Activated naive CD4-positive, alpha-beta T cell treated with anti-CD3 and anti-CD28 coated beads, Interleukin-2, amount 50 U/mL, for 24 hours (primary cell): ENCODE measurements at regions not wholly inside any gene's neighbourhood (a gene's known extent, or its start where the extent isn't known, plus 50 kb on each side); places are given as distances from the start of the nearest gene placed in this dataset.
"Not testable (repeated sequence)": the region's sequence is repeated elsewhere in the genome, so short reads cannot be mapped to it uniquely, and the experiment has no call there.

Experiments
- H3K27ac Mint-ChIP-seq: one replicate; pipeline ENCODE4 v1.8.0; 2021; ENCODE audit warnings: mild to moderate bottlenecking, mixed read lengths
- H3K27me3 Mint-ChIP-seq: one replicate; pipeline ENCODE4 v1.8.0; 2021; ENCODE audit warnings: mixed read lengths
- H3K36me3 Mint-ChIP-seq: one replicate; pipeline ENCODE4 v1.8.0; 2021; ENCODE audit warnings: mixed read lengths
- H3K4me1 Mint-ChIP-seq: one replicate; pipeline ENCODE4 v1.8.0; 2021; ENCODE audit warnings: mixed read lengths
- H3K4me3 Mint-ChIP-seq: one replicate; pipeline ENCODE4 v1.8.0; 2021; ENCODE audit warnings: mild to moderate bottlenecking, mixed read lengths
- H3K9me3 Mint-ChIP-seq: one replicate; pipeline ENCODE4 v1.8.0; 2021; ENCODE audit warnings: mixed read lengths

- Mint-ChIP-seq H3K27me3 (no peaks in the 10 kb centered on the region), H3K27ac (no peak overlapping the region), H3K4me1 (no peaks in the 10 kb centered on the region), H3K4me3 (no peak overlapping the region), H3K9me3 (no peaks in the 10 kb centered on the region), H3K36me3 (no peaks in the 10 kb centered on the region)
These were observed 896.6 kb downstream of the TLE1 start for GRCh38 chr9:80792726-80793125.

DNA sequence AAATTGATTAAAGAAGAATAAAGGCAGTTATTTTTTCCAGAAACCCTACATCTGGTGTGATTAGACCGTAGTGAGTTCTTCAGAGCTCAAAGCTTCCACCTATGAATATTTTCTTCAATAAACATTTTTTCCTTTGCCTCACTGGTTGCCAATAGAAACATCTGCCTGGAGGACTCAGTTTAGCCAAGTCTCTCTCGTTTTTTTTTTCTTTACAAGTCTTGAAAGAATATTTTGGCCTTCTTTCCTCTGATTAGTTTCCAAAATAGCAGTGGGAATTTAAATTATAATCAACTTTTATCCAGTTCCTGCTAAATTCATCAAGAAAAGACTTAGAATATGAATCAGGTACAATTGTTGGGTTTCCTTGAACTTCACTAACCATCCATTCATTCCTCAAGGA lies 897.5 kb downstream of the TLE1 start:
- H3K27ac Mint-ChIP-seq: no peak overlapping the region
- no peaks in the 10 kb centered on the region for H3K27me3 Mint-ChIP-seq
- no peaks in the 10 kb centered on the region for H3K4me1 Mint-ChIP-seq
- no peaks in the 10 kb centered on the region for H3K36me3 Mint-ChIP-seq
- no peak overlapping the region for H3K4me3 Mint-ChIP-seq
- H3K9me3 Mint-ChIP-seq: no peaks in the 10 kb centered on the region

DNA sequence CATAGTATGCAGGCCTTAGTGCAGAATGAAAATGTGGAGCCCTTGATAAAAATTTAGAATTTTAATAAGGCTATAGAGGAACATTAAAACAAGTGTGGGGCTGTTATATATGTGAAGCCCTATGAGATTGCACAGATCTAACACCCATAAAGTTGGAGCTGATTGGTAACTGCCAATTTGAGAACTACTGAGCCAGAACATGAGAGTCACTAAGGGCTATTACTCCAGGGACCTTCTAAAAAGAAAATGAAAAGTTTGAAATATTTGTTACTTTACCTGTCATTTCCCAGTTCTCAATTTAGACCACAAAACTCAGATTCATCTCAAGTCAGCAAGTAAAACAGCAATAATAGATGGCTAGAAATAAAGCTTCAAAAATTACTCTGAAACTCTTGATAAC lies 898.6 kb downstream of the TLE1 start:
- Mint-ChIP-seq H3K27me3 (no peaks in the 10 kb centered on the region), H3K4me1 (no peaks in the 10 kb centered on the region), H3K9me3 (no peaks in the 10 kb centered on the region), H3K4me3 (no peak overlapping the region), H3K36me3 (no peaks in the 10 kb centered on the region), H3K27ac (no peak overlapping the region)

DNA sequence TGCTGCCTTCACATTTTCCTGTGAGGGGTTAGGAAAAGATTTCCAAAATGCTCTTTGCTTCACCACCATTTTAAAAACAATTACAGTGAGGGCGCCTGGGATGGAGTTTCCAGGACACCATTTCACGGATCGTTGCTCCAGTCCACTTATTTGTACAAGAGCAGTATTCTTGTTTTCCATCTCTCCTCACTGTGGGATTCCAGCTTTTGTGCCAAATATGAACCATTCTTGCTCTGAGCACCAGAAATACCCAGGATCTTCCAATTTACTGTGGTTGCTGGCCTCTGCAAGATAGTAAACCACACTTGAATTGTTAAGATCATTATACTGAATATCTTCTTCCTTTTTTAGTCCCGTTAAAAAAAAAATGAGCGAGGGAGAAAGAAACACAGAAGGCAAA lies 899.5 kb downstream of the TLE1 start:
- H3K27me3 Mint-ChIP-seq: no peaks in the 10 kb centered on the region

DNA sequence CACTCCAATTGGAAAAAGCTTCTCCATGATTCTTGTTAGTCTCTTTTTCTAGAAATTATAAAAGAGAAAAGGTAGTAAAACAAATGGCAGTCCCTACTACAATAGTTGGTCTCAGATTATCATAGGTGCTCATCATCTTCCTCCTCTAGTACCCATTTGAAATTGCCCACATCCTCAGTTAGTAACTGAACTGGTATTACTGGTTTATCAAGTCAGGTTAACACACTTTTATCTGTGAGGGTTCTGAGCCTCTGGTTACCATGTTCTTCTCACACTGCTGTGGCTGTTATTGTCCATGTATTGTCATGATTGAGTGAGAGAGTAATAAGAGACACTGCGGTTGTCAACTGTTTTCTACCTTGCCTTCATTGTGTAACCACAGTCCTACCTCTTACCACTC lies 901.7 kb downstream of the TLE1 start:
- H3K9me3 Mint-ChIP-seq: no peaks in the 10 kb centered on the region
- H3K4me1 Mint-ChIP-seq: no peaks in the 10 kb centered on the region
- no peak overlapping the region for H3K27ac Mint-ChIP-seq
- H3K4me3 Mint-ChIP-seq: no peak overlapping the region
- H3K27me3 Mint-ChIP-seq: no peaks in the 10 kb centered on the region
- no peaks in the 10 kb centered on the region for H3K36me3 Mint-ChIP-seq

More for the DNA sequence above, 899.5 kb downstream of the TLE1 start:
- H3K27ac Mint-ChIP-seq: no peak overlapping the region
- no peak overlapping the region for H3K4me3 Mint-ChIP-seq
- no peaks in the 10 kb centered on the region for H3K4me1 Mint-ChIP-seq
- no peaks in the 10 kb centered on the region for H3K9me3 Mint-ChIP-seq
- no peaks in the 10 kb centered on the region for H3K36me3 Mint-ChIP-seq

DNA sequence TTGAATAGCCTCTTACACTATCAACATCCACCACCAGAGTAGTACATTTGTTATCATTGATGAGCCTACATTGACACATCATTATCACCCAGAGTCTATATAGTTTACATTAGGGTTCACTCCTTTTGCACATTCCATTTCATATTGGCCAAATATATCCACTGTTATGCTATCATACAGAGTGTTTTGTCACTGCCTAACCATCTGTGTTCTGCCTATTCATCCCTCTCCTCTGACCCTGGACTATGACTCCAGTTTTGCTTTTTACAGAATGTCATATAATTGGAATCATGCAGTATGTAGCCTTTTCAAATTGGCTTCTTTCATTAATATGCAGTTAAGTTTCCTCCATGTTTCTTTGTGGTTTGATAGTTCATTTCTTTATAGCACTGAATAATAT lies 904.7 kb downstream of the TLE1 start:
- no peak overlapping the region for H3K4me3 Mint-ChIP-seq
- H3K27me3 Mint-ChIP-seq: no peaks in the 10 kb centered on the region
- H3K9me3 Mint-ChIP-seq: peaks cover 4% of the 10 kb centered on the region
- no peaks in the 10 kb centered on the region for H3K36me3 Mint-ChIP-seq
- no peaks in the 10 kb centered on the region for H3K4me1 Mint-ChIP-seq
- no peak overlapping the region for H3K27ac Mint-ChIP-seq

DNA sequence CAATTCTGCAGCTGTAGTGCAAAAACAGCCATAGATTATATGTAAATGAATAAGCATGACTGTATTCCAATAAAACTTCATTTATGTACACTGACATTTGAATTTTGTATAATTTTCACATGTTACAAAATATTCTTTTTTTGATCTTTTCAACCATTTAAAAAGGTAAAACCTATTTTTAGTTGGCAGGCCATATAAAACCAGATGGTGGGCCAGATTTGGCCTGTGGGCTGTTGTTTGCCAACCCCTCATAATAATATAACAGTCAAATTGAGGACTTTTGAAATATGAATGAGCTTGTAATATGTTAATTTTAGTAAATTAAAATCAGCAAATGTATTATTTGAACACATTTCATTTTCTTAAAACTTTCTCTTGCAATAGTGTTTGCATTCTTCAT lies 913.4 kb downstream of the TLE1 start:
- Mint-ChIP-seq H3K4me3 (no peak overlapping the region), H3K4me1 (no peaks in the 10 kb centered on the region), H3K36me3 (no peaks in the 10 kb centered on the region), H3K9me3 (no peaks in the 10 kb centered on the region), H3K27me3 (no peaks in the 10 kb centered on the region), H3K27ac (no peak overlapping the region)

GRCh38 chr9:80775530-80775929 lies 913.8 kb downstream of the TLE1 start:
- H3K27me3 Mint-ChIP-seq: no peaks in the 10 kb centered on the region

DNA sequence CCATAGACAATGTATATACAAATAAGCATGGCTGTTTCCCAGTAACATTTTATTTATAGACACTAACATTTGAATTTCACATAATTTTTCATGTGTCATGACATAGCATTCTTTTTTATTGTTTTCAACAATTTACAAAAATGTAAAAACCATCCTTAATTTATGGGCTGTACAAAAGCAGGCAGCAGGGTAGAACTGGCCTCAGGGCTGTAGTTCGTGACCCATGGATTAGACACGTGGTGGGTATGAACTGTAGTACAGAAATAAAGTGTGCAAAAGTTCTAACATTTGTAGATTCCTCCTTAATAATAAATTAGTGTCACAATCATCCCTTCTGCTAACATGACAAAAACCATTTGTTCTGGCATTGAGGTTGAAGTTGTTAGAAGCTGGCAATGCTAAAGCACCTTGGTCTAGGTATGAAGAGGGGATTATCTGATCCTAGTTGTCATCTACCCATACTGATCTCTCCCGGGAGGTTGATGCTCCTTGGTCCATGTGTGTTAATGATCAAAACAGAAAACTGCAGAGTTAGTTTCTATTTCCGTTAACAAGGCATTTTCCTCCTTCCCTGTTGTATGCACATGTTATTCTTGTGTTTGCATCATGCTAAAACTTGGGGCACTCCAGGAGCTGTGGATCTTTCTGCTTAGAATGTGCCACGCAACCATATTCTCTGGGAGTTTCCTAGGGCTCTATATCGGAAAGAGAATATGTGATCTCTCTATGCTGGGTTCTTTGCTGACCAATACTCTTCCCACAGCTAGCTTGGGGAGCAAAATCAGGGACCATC lies 917.6 kb downstream of the TLE1 start:
- no peak overlapping the region for H3K27ac Mint-ChIP-seq
- H3K4me1 Mint-ChIP-seq: no peaks in the 10 kb centered on the region
- no peaks in the 10 kb centered on the region for H3K36me3 Mint-ChIP-seq
- no peaks in the 10 kb centered on the region for H3K27me3 Mint-ChIP-seq
- H3K4me3 Mint-ChIP-seq: no peak overlapping the region
- no peaks in the 10 kb centered on the region for H3K9me3 Mint-ChIP-seq

More at GRCh38 chr9:80775530-80775929, 913.8 kb downstream of the TLE1 start:
- Mint-ChIP-seq H3K27ac (no peak overlapping the region), H3K4me1 (no peaks in the 10 kb centered on the region), H3K36me3 (no peaks in the 10 kb centered on the region), H3K9me3 (no peaks in the 10 kb centered on the region), H3K4me3 (no peak overlapping the region)

DNA sequence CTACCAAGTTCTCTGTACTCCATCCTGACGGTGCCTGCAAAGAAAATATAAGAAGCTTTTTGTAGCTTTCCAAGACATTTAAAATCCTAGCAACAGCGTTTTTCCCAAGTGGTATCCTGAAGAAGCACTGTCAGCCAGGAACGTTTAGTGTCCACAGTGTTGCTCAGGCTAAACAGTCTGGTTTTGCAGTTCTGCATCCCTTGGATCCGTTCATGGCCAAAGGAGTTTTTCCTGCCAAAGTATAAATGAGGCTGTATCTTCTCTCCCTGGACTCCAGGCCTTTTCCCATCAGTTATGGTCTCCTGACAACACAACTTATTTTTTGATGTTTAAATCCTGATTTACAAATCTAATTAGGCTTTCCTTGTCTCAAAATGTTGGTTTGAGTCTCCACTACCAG lies 925.8 kb downstream of the TLE1 start:
- H3K4me3 Mint-ChIP-seq: no peak overlapping the region
- no peaks in the 10 kb centered on the region for H3K4me1 Mint-ChIP-seq
- no peaks in the 10 kb centered on the region for H3K36me3 Mint-ChIP-seq
- peaks cover 10% of the 10 kb centered on the region for H3K9me3 Mint-ChIP-seq
- H3K27ac Mint-ChIP-seq: no peak overlapping the region
- no peaks in the 10 kb centered on the region for H3K27me3 Mint-ChIP-seq

DNA sequence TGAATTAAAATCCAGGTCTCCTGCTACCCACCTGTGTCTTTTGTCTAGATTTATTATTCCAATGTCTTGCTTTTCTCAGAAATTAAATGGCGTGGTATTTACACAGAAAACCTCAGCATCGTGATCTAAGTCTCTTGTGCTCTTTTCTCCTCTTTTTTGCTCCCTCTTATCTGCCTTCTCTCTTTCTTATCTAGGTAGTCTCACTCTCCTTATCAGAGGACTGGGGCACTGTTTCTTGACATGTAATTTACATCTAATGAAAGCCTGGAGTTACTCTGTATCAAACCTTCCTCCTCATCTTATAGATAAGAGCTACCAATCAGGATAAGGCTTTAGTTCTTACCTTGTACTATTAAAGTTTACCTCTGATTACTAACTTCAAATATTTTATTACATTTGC lies 933.8 kb downstream of the TLE1 start:
- H3K9me3 Mint-ChIP-seq: peaks cover 5% of the 10 kb centered on the region
- H3K27ac Mint-ChIP-seq: no peak overlapping the region
- no peaks in the 10 kb centered on the region for H3K27me3 Mint-ChIP-seq
- no peak overlapping the region for H3K4me3 Mint-ChIP-seq
- H3K36me3 Mint-ChIP-seq: no peaks in the 10 kb centered on the region
- H3K4me1 Mint-ChIP-seq: no peaks in the 10 kb centered on the region

DNA sequence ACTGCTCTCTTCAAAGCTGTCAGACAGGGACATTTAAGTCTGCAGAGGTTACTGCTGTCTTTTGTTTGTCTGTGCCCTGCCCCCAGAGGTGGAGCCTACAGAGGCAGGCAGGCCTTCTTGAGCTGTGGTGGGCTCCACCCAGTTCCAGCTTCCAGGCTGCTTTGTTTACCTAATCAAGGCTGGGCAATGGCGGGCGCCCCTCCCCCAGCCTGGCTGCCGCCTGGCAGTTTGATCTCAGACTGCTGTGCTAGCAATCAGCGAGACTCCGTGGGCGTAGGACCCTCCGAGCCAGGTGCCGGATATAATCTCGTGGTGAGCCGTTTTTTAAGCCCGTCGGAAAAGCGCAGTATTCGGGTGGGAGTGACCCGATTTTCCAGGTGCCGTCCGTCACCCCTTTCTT lies 942.3 kb downstream of the TLE1 start:
- not testable (repeated sequence) for H3K27ac Mint-ChIP-seq, H3K4me3 Mint-ChIP-seq, H3K36me3 Mint-ChIP-seq, H3K4me1 Mint-ChIP-seq, H3K27me3 Mint-ChIP-seq, H3K9me3 Mint-ChIP-seq

GRCh38 chr9:80732506-80732905 lies 956.8 kb downstream of the TLE1 start:
- Mint-ChIP-seq H3K4me1 (no peaks in the 10 kb centered on the region), H3K36me3 (no peaks in the 10 kb centered on the region), H3K27ac (no peak overlapping the region), H3K9me3 (peaks cover 7% of the 10 kb centered on the region), H3K4me3 (no peak overlapping the region), H3K27me3 (peaks cover 2% of the 10 kb centered on the region)

DNA sequence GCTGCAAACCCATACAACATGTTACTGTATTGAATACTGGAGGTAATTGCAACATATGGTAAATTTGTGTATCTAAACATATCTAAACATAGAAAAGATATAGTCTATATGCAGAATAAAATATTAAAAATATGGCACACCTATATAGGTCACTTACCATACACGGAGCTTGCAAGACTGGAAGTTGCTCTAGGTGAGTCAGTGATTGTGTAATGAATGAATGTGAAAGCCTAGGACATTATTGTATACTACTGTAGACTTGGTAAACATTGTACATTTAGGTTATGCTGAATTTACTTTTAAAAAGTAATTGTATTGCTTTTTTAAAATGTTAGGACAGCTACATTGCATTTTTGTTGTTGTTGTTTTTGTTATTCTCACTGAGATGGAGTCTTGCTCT lies 968.8 kb downstream of the TLE1 start:
- no peaks in the 10 kb centered on the region for H3K4me1 Mint-ChIP-seq
- H3K4me3 Mint-ChIP-seq: no peak overlapping the region
- peaks cover 5% of the 10 kb centered on the region for H3K9me3 Mint-ChIP-seq
- H3K27me3 Mint-ChIP-seq: no peaks in the 10 kb centered on the region
- H3K27ac Mint-ChIP-seq: no peak overlapping the region
- H3K36me3 Mint-ChIP-seq: no peaks in the 10 kb centered on the region

GRCh38 chr9:80707120-80707519 lies 982.2 kb downstream of the TLE1 start:
- Mint-ChIP-seq H3K27me3 (no peaks in the 10 kb centered on the region), H3K4me3 (no peak overlapping the region), H3K4me1 (no peaks in the 10 kb centered on the region), H3K36me3 (no peaks in the 10 kb centered on the region), H3K27ac (no peak overlapping the region), H3K9me3 (peaks cover 20% of the 10 kb centered on the region)

GRCh38 chr9:80701061-80701460 lies 988.3 kb downstream of the TLE1 start:
- no peaks in the 10 kb centered on the region for H3K9me3 Mint-ChIP-seq
- no peak overlapping the region for H3K27ac Mint-ChIP-seq
- H3K36me3 Mint-ChIP-seq: no peaks in the 10 kb centered on the region
- H3K27me3 Mint-ChIP-seq: no peaks in the 10 kb centered on the region
- no peaks in the 10 kb centered on the region for H3K4me1 Mint-ChIP-seq
- H3K4me3 Mint-ChIP-seq: no peak overlapping the region

DNA sequence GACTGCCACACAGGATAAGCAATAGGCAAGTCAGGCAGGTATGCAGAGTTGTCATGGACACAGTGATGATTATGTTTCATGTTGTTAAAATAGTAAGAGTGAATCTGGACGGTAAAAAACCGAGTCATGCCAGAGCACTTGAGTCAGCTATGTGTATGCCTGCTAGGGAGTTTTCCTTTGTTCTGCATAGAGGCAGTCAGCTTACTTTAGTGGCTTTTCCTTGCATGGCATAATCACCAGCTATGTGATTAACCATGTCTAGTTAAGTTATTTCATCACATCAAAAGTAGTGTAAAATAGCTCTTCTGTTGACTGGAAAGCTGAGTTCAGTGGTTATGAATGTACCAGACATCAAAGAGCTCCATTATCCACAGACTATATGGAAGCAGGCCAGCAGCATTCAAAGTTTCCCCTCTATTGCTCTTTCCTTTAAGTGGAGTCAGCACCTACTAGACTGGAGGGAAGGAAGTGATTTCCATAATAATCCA lies 989.8 kb downstream of the TLE1 start:
- no peaks in the 10 kb centered on the region for H3K27me3 Mint-ChIP-seq
- no peaks in the 10 kb centered on the region for H3K4me1 Mint-ChIP-seq
- H3K27ac Mint-ChIP-seq: no peak overlapping the region
- H3K9me3 Mint-ChIP-seq: no peaks in the 10 kb centered on the region
- H3K4me3 Mint-ChIP-seq: no peak overlapping the region
- H3K36me3 Mint-ChIP-seq: no peaks in the 10 kb centered on the region
